Heart left ventricle (tissue), 13 donors: ENCODE measurements at regions not wholly inside any gene's neighbourhood (a gene's known extent, or its start where the extent isn't known, plus 50 kb on each side); places are given as distances from the start of the nearest gene placed in this dataset.

Experiments
- POLR2A ChIP-seq, 2 donors: fragments of 450-650 bp; IDR thresholded peaks; one replicate each; pipeline ENCODE4 v1.6.1; 2017; ENCODE audit warnings: antibody characterized with exemption in 2 of 2, mild to moderate bottlenecking in 2 of 2, moderate library complexity in 2 of 2
- TF ChIP-seq, protein P1 (sequence below), 12 donors: fragments of 200-600 bp; sonication (generic) in 4 of 12; IDR thresholded peaks; one replicate each; pipeline versions ENCODE4 v1.5.0 to v1.8.0; 2018 to 2022; ENCODE audit warnings: antibody characterized with exemption in 12 of 12, mild to moderate bottlenecking in 5 of 12
- donor health status: ischemic (EF 13 %, LVEDD 7.1; RV severe dilation, severe dysfunction).
- donor health status: DM: no; HTN: yes; CAD: no.
- donor health status: DM: no; HTN: no; CAD: no.
- donor health status: ischemic (EF 25% LVEDD 6.9; RV normal size, moderate dysfunction).
- donor health status: ischemic (EF 25% LVEDD 5.7; RV mildly dilated, moderate dysfunction).
- donor health status: ischemic (EF 35%, LVEDD 5.7; RV mildly dilated, moderate dysfunction).
- donor health status: nonischemic (EF 11% LVEDD 7.7; RV severe dilation, severe dysfunction).
- donor health status: DM: yes; HTN: yes; CAD: no.
- donor health status: PGD.
- donor health status: ischemic (EF 29% LVEDD 5.4; RV normal size, mild dysfunction).
- donor health status: nonischemic (EF 23%, LVEDD 6.1; RV moderate dilation, normal function).

DNA sequence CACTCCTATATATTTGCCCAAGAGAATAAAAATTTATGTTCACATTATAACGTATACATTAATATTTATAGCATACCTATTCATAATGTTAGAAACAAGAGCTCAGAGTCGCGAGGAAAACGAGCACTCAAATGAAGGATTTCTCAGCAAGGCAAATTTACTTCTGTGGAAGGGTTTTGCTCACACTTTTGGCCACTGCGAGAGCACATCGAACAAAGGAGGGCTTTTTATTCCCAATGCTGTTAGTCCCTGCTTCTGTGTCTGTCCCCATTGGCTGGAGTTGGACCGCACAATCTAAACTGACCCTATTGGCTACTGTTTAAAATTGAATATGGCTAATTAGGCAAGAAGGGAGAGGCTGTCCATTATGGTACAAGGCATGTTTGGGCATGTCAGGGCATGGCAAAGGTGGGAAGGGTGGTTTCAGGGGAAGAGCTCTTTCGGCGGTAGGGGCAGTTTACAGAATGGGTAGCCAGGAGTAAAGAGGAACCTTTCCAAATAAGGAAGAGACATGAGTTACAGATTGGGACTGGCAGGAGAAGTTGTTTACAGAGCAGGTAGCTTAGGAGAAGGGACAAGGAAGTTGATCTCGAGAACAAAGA, 702.9 kb downstream of the TRHDE start:
- TF ChIP-seq POLR2A (IDR thresholded peaks at IDR 0.05) = no peak
- TF ChIP-seq, protein P1, sequence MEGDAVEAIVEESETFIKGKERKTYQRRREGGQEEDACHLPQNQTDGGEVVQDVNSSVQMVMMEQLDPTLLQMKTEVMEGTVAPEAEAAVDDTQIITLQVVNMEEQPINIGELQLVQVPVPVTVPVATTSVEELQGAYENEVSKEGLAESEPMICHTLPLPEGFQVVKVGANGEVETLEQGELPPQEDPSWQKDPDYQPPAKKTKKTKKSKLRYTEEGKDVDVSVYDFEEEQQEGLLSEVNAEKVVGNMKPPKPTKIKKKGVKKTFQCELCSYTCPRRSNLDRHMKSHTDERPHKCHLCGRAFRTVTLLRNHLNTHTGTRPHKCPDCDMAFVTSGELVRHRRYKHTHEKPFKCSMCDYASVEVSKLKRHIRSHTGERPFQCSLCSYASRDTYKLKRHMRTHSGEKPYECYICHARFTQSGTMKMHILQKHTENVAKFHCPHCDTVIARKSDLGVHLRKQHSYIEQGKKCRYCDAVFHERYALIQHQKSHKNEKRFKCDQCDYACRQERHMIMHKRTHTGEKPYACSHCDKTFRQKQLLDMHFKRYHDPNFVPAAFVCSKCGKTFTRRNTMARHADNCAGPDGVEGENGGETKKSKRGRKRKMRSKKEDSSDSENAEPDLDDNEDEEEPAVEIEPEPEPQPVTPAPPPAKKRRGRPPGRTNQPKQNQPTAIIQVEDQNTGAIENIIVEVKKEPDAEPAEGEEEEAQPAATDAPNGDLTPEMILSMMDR (IDR thresholded peaks at IDR 0.05) = no peak
